KMS-11 (cell line): ENCODE measurements at regions not wholly inside any gene's neighbourhood (a gene's known extent, or its start where the extent isn't known, plus 50 kb on each side); places are given as distances from the start of the nearest gene placed in this dataset.
"Not testable (repeated sequence)": the region's sequence is repeated elsewhere in the genome, so short reads cannot be mapped to it uniquely, and the experiment has no call there.

Experiments used
- H2AFZ ChIP-seq: fragments of 200-600 bp; sonication (generic); 2 replicates; pipeline ENCODE4 v1.6.1; 2016; ENCODE audit warnings: antibody characterized with exemption, mixed run types, low read depth
- H3K27ac ChIP-seq: fragments of 200-600 bp; sonication (generic); 2 replicates; pipeline ENCODE4 v1.6.1; 2016; ENCODE audit warnings: mild to moderate bottlenecking, mixed run types
- H3K27me3 ChIP-seq: fragments of 200-600 bp; sonication (generic); 2 replicates; pipeline ENCODE4 v1.6.1; 2017; ENCODE audit warnings: mild to moderate bottlenecking, low read depth, mixed run types, moderate library complexity; ENCODE audit not compliant: insufficient read depth
- H3K36me3 ChIP-seq: fragments of 200-600 bp; sonication (generic); 2 replicates; pipeline ENCODE4 v1.6.1; 2017; ENCODE audit warnings: mild to moderate bottlenecking, mixed run types; ENCODE audit not compliant: insufficient read depth
- H3K4me1 ChIP-seq: fragments of 200-600 bp; sonication (generic); 2 replicates; pipeline ENCODE4 v1.6.1; 2016; ENCODE audit warnings: mild to moderate bottlenecking, low read depth, mixed run types; ENCODE audit not compliant: poor library complexity, severe bottlenecking
- H3K4me2 ChIP-seq: fragments of 200-600 bp; sonication (generic); 2 replicates; pipeline ENCODE4 v1.7.0; 2016; ENCODE audit warnings: mild to moderate bottlenecking, mixed run types
- H3K4me3 ChIP-seq: fragments of 200-600 bp; sonication (generic); IDR thresholded peaks from 2 replicates; pipeline ENCODE4 v1.6.1; 2017; ENCODE audit warnings: low read depth, low read length, mixed read lengths; ENCODE audit not compliant: insufficient read depth
- H3K79me2 ChIP-seq: fragments of 200-600 bp; sonication (generic); 2 replicates; pipeline ENCODE4 v1.6.1; 2016; ENCODE audit warnings: low read depth, mixed run types; ENCODE audit not compliant: insufficient read depth
- H3K9ac ChIP-seq: fragments of 200-600 bp; sonication (generic); 2 replicates; pipeline ENCODE4 v1.6.1; 2016; ENCODE audit warnings: mild to moderate bottlenecking, mixed run types
- H4K20me1 ChIP-seq: fragments of 200-600 bp; sonication (generic); 2 replicates; pipeline ENCODE4 v1.6.1; 2016; ENCODE audit warnings: mild to moderate bottlenecking, mixed run types; ENCODE audit not compliant: insufficient read depth
- CTCF ChIP-seq: fragments of 200-600 bp; sonication (generic); conservative IDR thresholded peaks from 2 replicates; pipeline ENCODE4 v1.6.1; 2017; ENCODE audit warnings: low read depth, mild to moderate bottlenecking, antibody characterized with exemption, low read length, moderate library complexity, mixed read lengths

- Histone ChIP-seq H3K79me2 (no peaks in the 10 kb centered on the region), H3K27me3 (no peaks in the 10 kb centered on the region), H3K4me1 (no peaks in the 10 kb centered on the region), H3K4me2 (no peak overlapping the region), H3K4me3 (no peak overlapping the region), H3K27ac (no peak overlapping the region), H4K20me1 (no peaks in the 10 kb centered on the region), H3K36me3 (no peaks in the 10 kb centered on the region), H2AFZ (no peak overlapping the region), H3K9ac (no peak overlapping the region)
- TF ChIP-seq CTCF = no peak
These were observed 491.0 kb upstream of the PIK3R1 start for GRCh38 chr5:67724412-67725135.

GRCh38 chr5:67723873-67724272 lies 491.7 kb upstream of the PIK3R1 start:
- TF ChIP-seq CTCF = no peak
- Histone ChIP-seq H3K36me3 (no peaks in the 10 kb centered on the region), H2AFZ (no peak overlapping the region), H3K4me3 (no peak overlapping the region), H3K4me2 (no peak overlapping the region), H3K79me2 (no peaks in the 10 kb centered on the region), H3K4me1 (no peaks in the 10 kb centered on the region), H3K27me3 (no peaks in the 10 kb centered on the region), H3K27ac (no peak overlapping the region), H3K9ac (no peak overlapping the region), H4K20me1 (no peaks in the 10 kb centered on the region)

- H3K9ac ChIP-seq, H3K4me2 ChIP-seq, H3K4me3 ChIP-seq, H3K4me1 ChIP-seq, H3K27me3 ChIP-seq, H3K27ac ChIP-seq, H3K79me2 ChIP-seq, H4K20me1 ChIP-seq, H3K36me3 ChIP-seq, H2AFZ ChIP-seq: not testable (repeated sequence)
These were observed 493.0 kb upstream of the PIK3R1 start for GRCh38 chr5:67722582-67722981.

GRCh38 chr5:67720162-67720772 lies 495.3 kb upstream of the PIK3R1 start:
- H3K9ac ChIP-seq = no peak overlapping the region
- no peaks in the 10 kb centered on the region for H3K79me2 ChIP-seq
- no peaks in the 10 kb centered on the region for H3K36me3 ChIP-seq
- H3K27me3 ChIP-seq = no peaks in the 10 kb centered on the region
- no peak for TF ChIP-seq CTCF
- H4K20me1 ChIP-seq = no peaks in the 10 kb centered on the region
- H3K4me2 ChIP-seq = no peak overlapping the region
- no peak overlapping the region for H2AFZ ChIP-seq
- no peak overlapping the region for H3K27ac ChIP-seq
- H3K4me1 ChIP-seq = no peaks in the 10 kb centered on the region
- H3K4me3 ChIP-seq = no peak overlapping the region

- Histone ChIP-seq H3K79me2 (no peaks in the 10 kb centered on the region), H3K36me3 (no peaks in the 10 kb centered on the region), H3K4me1 (no peaks in the 10 kb centered on the region), H2AFZ (no peak overlapping the region), H3K4me3 (no peak overlapping the region), H3K27ac (no peak overlapping the region), H3K27me3 (no peaks in the 10 kb centered on the region), H3K9ac (no peak overlapping the region), H4K20me1 (no peaks in the 10 kb centered on the region), H3K4me2 (no peak overlapping the region)
- no peak for TF ChIP-seq CTCF
These were observed 505.4 kb upstream of the CD180 start for GRCh38 chr5:67702008-67702407.
